ENCODE measurements at regions not wholly inside any gene's neighbourhood (a gene's known extent, or its start where the extent isn't known, plus 50 kb on each side); places are given as distances from the start of the nearest gene placed in this dataset.
"Not testable (repeated sequence)": the region's sequence is repeated elsewhere in the genome, so short reads cannot be mapped to it uniquely, and the experiment has no call there.

- peak; percentile 53 for DNase-seq
- no peaks in the 10 kb centered on the region for H3K27me3 ChIP-seq (ENCODE audit: control insufficient read depth, insufficient read depth, low read length)
- H3K27ac ChIP-seq (ENCODE audit: low read length): no peak overlapping the region
- no peak overlapping the region for H3K4me3 ChIP-seq (ENCODE audit: low read length)
- H3K36me3 ChIP-seq (ENCODE audit: control insufficient read depth, insufficient read depth, low read length): no peaks in the 10 kb centered on the region
- H3K9me3 ChIP-seq (replicated peaks; ENCODE audit: control insufficient read depth, low read depth, low read length): no peaks in the 10 kb centered on the region
- H3K4me1 ChIP-seq (ENCODE audit: control insufficient read depth, insufficient read depth, low read length): no peaks in the 10 kb centered on the region
Observed at GRCh38 chr1:190003376-190003775, 474.3 kb downstream of the BRINP3 start.

DNA sequence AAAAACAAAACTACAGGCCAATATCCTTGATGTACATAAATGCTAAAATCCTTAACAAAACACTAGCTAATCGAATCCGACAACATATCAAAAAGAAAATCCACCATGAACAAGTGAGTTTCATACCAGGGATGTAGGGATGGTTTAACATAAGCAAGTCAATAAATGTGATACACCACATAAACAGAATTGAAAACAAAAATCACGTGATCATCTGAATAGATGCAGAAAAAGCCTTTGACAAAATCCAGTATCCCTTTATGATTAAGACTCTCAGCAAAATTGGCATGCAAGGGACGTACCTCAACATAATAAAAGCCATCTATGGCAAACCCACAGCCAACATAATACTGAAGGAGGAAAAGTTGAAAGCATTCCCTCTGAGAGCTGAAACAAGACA is 466.1 kb downstream of the BRINP3 start:
- no peaks in the 10 kb centered on the region for H3K9me3 ChIP-seq (replicated peaks; ENCODE audit: control insufficient read depth, low read depth, low read length)
- H3K4me1 ChIP-seq (ENCODE audit: control insufficient read depth, insufficient read depth, low read length): no peaks in the 10 kb centered on the region
- H3K27me3 ChIP-seq (ENCODE audit: control insufficient read depth, insufficient read depth, low read length): no peaks in the 10 kb centered on the region
- no peak for DNase-seq
- H3K27ac ChIP-seq (ENCODE audit: low read length): no peak overlapping the region
- no CpG with 5 or more reads among the region's 4 CpGs for WGBS (ENCODE audit: insufficient coverage)
- no peak overlapping the region for H3K4me3 ChIP-seq (ENCODE audit: low read length)
- H3K36me3 ChIP-seq (ENCODE audit: control insufficient read depth, insufficient read depth, low read length): no peaks in the 10 kb centered on the region

GRCh38 chr1:190019151-190019550 is 458.5 kb downstream of the BRINP3 start:
- not testable (repeated sequence) for H3K4me1 ChIP-seq (ENCODE audit: control insufficient read depth, insufficient read depth, low read length)

GRCh38 chr1:190019717-190020116 is 457.9 kb downstream of the BRINP3 start:
- H3K9me3 ChIP-seq (replicated peaks; ENCODE audit: control insufficient read depth, low read depth, low read length): no peaks in the 10 kb centered on the region
- H3K27ac ChIP-seq (ENCODE audit: low read length): no peak overlapping the region
- H3K36me3 ChIP-seq (ENCODE audit: control insufficient read depth, insufficient read depth, low read length): no peaks in the 10 kb centered on the region
- DNase-seq: no peak
- WGBS (ENCODE audit: insufficient coverage): no CpG with 5 or more reads among the region's 6 CpGs
- no peaks in the 10 kb centered on the region for H3K4me1 ChIP-seq (ENCODE audit: control insufficient read depth, insufficient read depth, low read length)
- H3K4me3 ChIP-seq (ENCODE audit: low read length): no peak overlapping the region
- no peaks in the 10 kb centered on the region for H3K27me3 ChIP-seq (ENCODE audit: control insufficient read depth, insufficient read depth, low read length)

More at GRCh38 chr1:190019151-190019550, 458.5 kb downstream of the BRINP3 start:
- not testable (repeated sequence) for H3K27ac ChIP-seq (ENCODE audit: low read length); H3K27me3 ChIP-seq (ENCODE audit: control insufficient read depth, insufficient read depth, low read length); H3K36me3 ChIP-seq (ENCODE audit: control insufficient read depth, insufficient read depth, low read length); DNase-seq; H3K9me3 ChIP-seq (replicated peaks; ENCODE audit: control insufficient read depth, low read depth, low read length); H3K4me3 ChIP-seq (ENCODE audit: low read length)
- WGBS (ENCODE audit: insufficient coverage): 96% methylated on average over 13 of the region's 16 CpGs

DNA sequence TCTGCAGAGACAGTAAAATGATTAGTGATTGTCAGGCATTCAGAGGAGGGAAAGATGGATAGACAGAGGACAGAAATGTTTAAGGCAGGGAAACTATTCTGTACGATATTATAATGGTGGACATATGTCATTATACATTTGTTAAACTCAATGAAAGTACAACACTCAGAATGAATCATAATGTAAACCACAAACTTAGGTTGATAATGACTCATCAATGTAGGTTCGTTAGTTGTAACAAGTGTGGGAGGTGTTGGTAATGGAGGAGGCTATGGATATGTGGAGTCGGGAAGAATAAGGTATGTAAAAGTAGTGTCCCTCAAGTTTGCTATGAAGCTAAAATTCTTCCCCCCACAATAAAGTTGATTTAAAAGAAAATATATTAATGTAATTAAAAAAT is 455.0 kb downstream of the BRINP3 start:
- no peaks in the 10 kb centered on the region for H3K36me3 ChIP-seq (ENCODE audit: control insufficient read depth, insufficient read depth, low read length)
- H3K27ac ChIP-seq (ENCODE audit: low read length): no peak overlapping the region

GRCh38 chr1:190029441-190029840 is 448.2 kb downstream of the BRINP3 start:
- no peak overlapping the region for H3K4me3 ChIP-seq (ENCODE audit: low read length)
- H3K4me1 ChIP-seq (ENCODE audit: control insufficient read depth, insufficient read depth, low read length): no peaks in the 10 kb centered on the region
- no peak overlapping the region for H3K27ac ChIP-seq (ENCODE audit: low read length)
- H3K36me3 ChIP-seq (ENCODE audit: control insufficient read depth, insufficient read depth, low read length): no peaks in the 10 kb centered on the region
- no CpG with 5 or more reads among the region's 1 CpG for WGBS (ENCODE audit: insufficient coverage)
- no peaks in the 10 kb centered on the region for H3K9me3 ChIP-seq (replicated peaks; ENCODE audit: control insufficient read depth, low read depth, low read length)
- H3K27me3 ChIP-seq (ENCODE audit: control insufficient read depth, insufficient read depth, low read length): no peaks in the 10 kb centered on the region
- DNase-seq: no peak

More for the DNA sequence above, 455.0 kb downstream of the BRINP3 start:
- H3K9me3 ChIP-seq (replicated peaks; ENCODE audit: control insufficient read depth, low read depth, low read length): no peaks in the 10 kb centered on the region
- no CpG with 5 or more reads among the region's 3 CpGs for WGBS (ENCODE audit: insufficient coverage)
- no peaks in the 10 kb centered on the region for H3K27me3 ChIP-seq (ENCODE audit: control insufficient read depth, insufficient read depth, low read length)
- no peaks in the 10 kb centered on the region for H3K4me1 ChIP-seq (ENCODE audit: control insufficient read depth, insufficient read depth, low read length)
- H3K4me3 ChIP-seq (ENCODE audit: low read length): no peak overlapping the region
- no peak for DNase-seq

DNA sequence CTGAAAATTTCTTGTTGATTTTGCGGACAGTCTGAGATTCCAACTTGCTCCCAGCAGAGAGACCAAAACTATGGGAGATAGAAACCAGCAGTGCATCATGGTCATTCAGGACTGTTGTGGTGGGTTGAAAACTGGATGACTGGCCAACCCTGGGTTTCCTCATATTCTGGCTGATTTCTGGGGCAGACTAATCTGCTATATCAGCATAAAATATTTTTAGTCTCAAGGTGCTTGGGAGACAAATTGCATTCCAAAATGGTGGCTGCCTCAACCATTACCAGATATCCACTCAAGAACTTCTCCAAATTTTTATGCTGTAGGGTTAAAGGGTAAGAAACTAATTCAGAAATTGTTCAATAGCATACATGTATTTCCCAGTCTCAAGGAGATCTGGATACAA is 434.0 kb downstream of the BRINP3 start:
- Histone ChIP-seq H3K27ac (ENCODE audit: low read length) (no peak overlapping the region), H3K9me3 (replicated peaks; ENCODE audit: control insufficient read depth, low read depth, low read length) (no peaks in the 10 kb centered on the region), H3K4me3 (ENCODE audit: low read length) (no peak overlapping the region), H3K36me3 (ENCODE audit: control insufficient read depth, insufficient read depth, low read length) (no peaks in the 10 kb centered on the region), H3K4me1 (ENCODE audit: control insufficient read depth, insufficient read depth, low read length) (no peaks in the 10 kb centered on the region), H3K27me3 (ENCODE audit: control insufficient read depth, insufficient read depth, low read length) (no peaks in the 10 kb centered on the region)
- 100% methylated on average over 1 of the region's 1 CpG for WGBS (ENCODE audit: insufficient coverage)
- DNase-seq: no peak

GRCh38 chr1:190046231-190046630 is 431.4 kb downstream of the BRINP3 start:
- no peaks in the 10 kb centered on the region for H3K27me3 ChIP-seq (ENCODE audit: control insufficient read depth, insufficient read depth, low read length)
- H3K27ac ChIP-seq (ENCODE audit: low read length): no peak overlapping the region
- H3K4me1 ChIP-seq (ENCODE audit: control insufficient read depth, insufficient read depth, low read length): no peaks in the 10 kb centered on the region
- DNase-seq: no peak
- H3K36me3 ChIP-seq (ENCODE audit: control insufficient read depth, insufficient read depth, low read length): no peaks in the 10 kb centered on the region
- H3K9me3 ChIP-seq (replicated peaks; ENCODE audit: control insufficient read depth, low read depth, low read length): no peaks in the 10 kb centered on the region
- H3K4me3 ChIP-seq (ENCODE audit: low read length): no peak overlapping the region

Data from muscle of leg (tissue), 3 donors.